K562 (cell line): ENCODE measurements at regions not wholly inside any gene's neighbourhood (a gene's known extent, or its start where the extent isn't known, plus 50 kb on each side); places are given as distances from the start of the nearest gene placed in this dataset.

Experiments used
- ATAC-seq: fragments of 200-7000 bp; cut with Tn5 transposase; 3 replicates; pipeline ENCODE4 v1.9.1; 2020; ENCODE audit warnings: moderate library complexity
- BruUV-seq: library from RNA; stranded (reverse); fragments of 400-500 nt; replicated peaks from 2 replicates; lab custom pipeline; 2021; lab: Mats Ljungman, UMichigan
- CTCF ChIA-PET: fragments of 300-600 bp; formaldehyde crosslinking; extraction: SDS; loops from one replicate; lab custom pipeline; 2021; ENCODE audit warnings: low intra/inter-chr PET ratio; lab: Yijun Ruan, JAX
- POLR2A ChIA-PET: fragments of 300-600, 350-650 bp; sonication (Branson Sonifier 250); formaldehyde crosslinking; extraction: SDS; loops from one replicate; lab custom pipeline; 2021; ENCODE audit warnings: antibody characterized with exemption, inconsistent platforms; lab: Yijun Ruan, JAX
- DNase-seq, 4 experiments: peaks; one replicate each; pipeline versions ENCODE4 v3.0.0 to v3.0.0-alpha.2; 2011 to 2018; ENCODE audit warnings: low spot score in 3 of 4, mixed read lengths in 3 of 4; ENCODE audit errors: extremely low read depth in 1 of 4
- FAIRE-seq: peaks from 2 replicates; lab custom pipeline; 2011; peaks lifted over from hg19 to GRCh38; lab: Jason Lieb, UNC
- H2AFZ ChIP-seq: 2 replicates; pipeline ENCODE4 v1.6.0; 2011; ENCODE audit warnings: low read depth, low read length, control low read depth, inconsistent platforms
- H3K27ac ChIP-seq: fragments of 200-600 bp; 3 replicates; pipeline ENCODE4 v1.8.0; 2011; ENCODE audit warnings: low read depth, mild to moderate bottlenecking, control low read depth, inconsistent platforms, low read length, moderate library complexity, mixed read lengths; ENCODE audit errors: extremely low read depth
- H3K27me3 ChIP-seq, 2 experiments: fragments of 300-600 bp in 1 of 2; 2 replicates in 1 of 2; 3 replicates in 1 of 2; pipeline versions ENCODE4 v1.6.0 to v1.8.0; 2011; ENCODE audit warnings: inconsistent platforms in 2 of 2, low read length in 2 of 2, mild to moderate bottlenecking in 1 of 2, mixed read lengths in 1 of 2, moderate library complexity in 1 of 2; ENCODE audit not compliant: control insufficient read depth in 2 of 2, insufficient read depth in 2 of 2
- H3K36me3 ChIP-seq: fragments of 300-600 bp; 3 replicates; pipeline ENCODE4 v1.8.0; 2011; ENCODE audit warnings: mild to moderate bottlenecking, low read length, inconsistent platforms; ENCODE audit not compliant: control insufficient read depth, insufficient read depth
- H3K4me1 ChIP-seq, 2 experiments: fragments of 200-600 bp in 1 of 2; replicated peaks in 1 of 2; 2 replicates in 1 of 2; 3 replicates in 1 of 2; pipeline versions ENCODE4 v1.5.1 to v1.8.0; 2011; ENCODE audit warnings: inconsistent platforms in 2 of 2, low read length in 2 of 2, mild to moderate bottlenecking in 1 of 2, mixed read lengths in 1 of 2, moderate library complexity in 1 of 2; ENCODE audit not compliant: control insufficient read depth in 2 of 2, insufficient read depth in 2 of 2
- H3K4me2 ChIP-seq: 2 replicates; pipeline ENCODE4 v1.6.1; 2011; ENCODE audit warnings: low read length, control low read depth, inconsistent platforms, mixed read lengths; ENCODE audit not compliant: insufficient read depth
- H3K4me3 ChIP-seq: fragments of 200-600 bp; sonication (generic), shearing (Covaris generic); 2 replicates; pipeline ENCODE4 v1.5.1; 2016; ENCODE audit warnings: control low read depth, inconsistent platforms
- H3K79me2 ChIP-seq: fragments of 200-600 bp; 3 replicates; pipeline ENCODE4 v1.8.0; 2011; ENCODE audit warnings: low read length, inconsistent platforms; ENCODE audit not compliant: control insufficient read depth, insufficient read depth
- H3K9ac ChIP-seq, 2 experiments: 2 replicates each; pipeline versions ENCODE4 v1.6.0 to v1.6.1; 2011; ENCODE audit warnings: low read depth in 2 of 2, low read length in 2 of 2, control low read depth in 1 of 2, inconsistent platforms in 1 of 2, mild to moderate bottlenecking in 1 of 2, mixed read lengths in 1 of 2; ENCODE audit not compliant: insufficient read depth in 1 of 2
- H3K9me1 ChIP-seq: one replicate; pipeline ENCODE4 v1.6.0; 2011; ENCODE audit warnings: inconsistent platforms, mild to moderate bottlenecking, low read length, moderate library complexity; ENCODE audit not compliant: control insufficient read depth, insufficient read depth
- H3K9me3 ChIP-seq: replicated peaks from 2 replicates; pipeline ENCODE4 v1.5.1; 2011; ENCODE audit warnings: low read depth, low read length, inconsistent platforms; ENCODE audit not compliant: control insufficient read depth, insufficient read depth
- H4K20me1 ChIP-seq: replicated peaks from 2 replicates; pipeline ENCODE4 v1.6.1; 2011; ENCODE audit warnings: low read length, inconsistent platforms, mixed read lengths; ENCODE audit not compliant: control insufficient read depth, insufficient read depth
- BRD9 ChIP-seq: fragments of 450-650 bp; IDR thresholded peaks from 2 replicates; pipeline ENCODE4 v1.6.1; 2018; ENCODE audit warnings: low read depth; ENCODE audit not compliant: partially characterized antibody
- GTF3C2 ChIP-seq: IDR thresholded peaks from 3 replicates; pipeline ENCODE4 v1.6.1; 2011; ENCODE audit warnings: borderline replicate concordance, mild to moderate bottlenecking, moderate library complexity; ENCODE audit not compliant: insufficient read length; ENCODE audit errors: extremely low read depth
- HLTF ChIP-seq: fragments of 450-650 bp; IDR thresholded peaks from 2 replicates; pipeline ENCODE4 v1.6.1; 2016
- LARP7 ChIP-seq: fragments of 450-650 bp; IDR thresholded peaks from 2 replicates; pipeline ENCODE4 v1.6.1; 2016
- MAFG ChIP-seq: fragments of 450-650 bp; conservative IDR thresholded peaks from 2 replicates; pipeline ENCODE4 v1.6.1; 2016; ENCODE audit warnings: missing genetic modification characterization, missing compliant biosample characterization
- POLR3G ChIP-seq: IDR thresholded peaks from 2 replicates; pipeline ENCODE4 v1.6.1; 2011; ENCODE audit not compliant: insufficient read length, insufficient replicate concordance; ENCODE audit errors: extremely low read depth
- SREBF2 ChIP-seq: sonication (generic); formaldehyde crosslinking; IDR thresholded peaks from 2 replicates; pipeline ENCODE4 v1.4.0; 2020; ENCODE audit warnings: mild to moderate bottlenecking, missing genetic modification reagents
- TEAD1 ChIP-seq, 2 experiments: fragments of 450-650 bp in 1 of 2; sonication (generic) in 1 of 2; formaldehyde crosslinking; IDR thresholded peaks; 2 replicates each; pipeline versions ENCODE4 v1.4.0 to v1.8.0; 2020 to 2022; ENCODE audit warnings: mild to moderate bottlenecking in 2 of 2, missing genetic modification reagents in 1 of 2
- WGBS: fragments of 100-300 bp; shearing (Covaris generic); methylation state at CpG from one replicate; pipeline ENCODE4 v1.1.6; 2016; ENCODE audit warnings: low coverage, mixed read lengths; ENCODE audit not compliant: insufficient coverage; ENCODE audit errors: missing lambda C conversion rate; 5-methylcytosine and 5-hydroxymethylcytosine counted together
- in situ Hi-C: fragments of 300-500 bp; cut with MboI; formaldehyde crosslinking; loops from 4 replicates; pipeline ENCODE4 v1.15.0; 2018; ENCODE audit warnings: inconsistent platforms, mixed read lengths
- intact Hi-C: fragments of 100-400 bp; cut with micrococcal nuclease; formaldehyde crosslinking; loops from 2 replicates; pipeline ENCODE4 v1.14.2; 2022

GRCh38 chr2:234189786-234190300 lies 139.3 kb downstream of the SPP2 start:
- intact Hi-C loops: no loop called here
- no peaks in the 10 kb centered on the region for H4K20me1 ChIP-seq
- H3K79me2 ChIP-seq: no peaks in the 10 kb centered on the region
- ChIA-PET CTCF (no interaction called here), POLR2A (no interaction called here)
- BruUV-seq: no TSS peak
- H2AFZ ChIP-seq: no peak overlapping the region
- no peaks in the 10 kb centered on the region for H3K36me3 ChIP-seq
- H3K9me3 ChIP-seq: no peaks in the 10 kb centered on the region
- H3K4me2 ChIP-seq: no peak overlapping the region
- H3K27ac ChIP-seq: no peak overlapping the region
- H3K9ac ChIP-seq: no peak overlapping the region
- no peak overlapping the region for H3K4me3 ChIP-seq
- TF ChIP-seq POLR3G (no peak), BRD9 (no peak)
- FAIRE-seq: no peak
- 5% methylated on average over 6 of the region's 6 CpGs for whole genome bisulfite sequencing
- in situ Hi-C loops: no loop called here
- H3K27me3 ChIP-seq: no peaks in the 10 kb centered on the region
- H3K4me1 ChIP-seq: no peaks in the 10 kb centered on the region
- H3K9me1 ChIP-seq: no peaks in the 10 kb centered on the region
- no peak for ATAC-seq
- DNase-seq: no peak

- CTCF ChIA-PET: no interaction called here
- Histone ChIP-seq H3K9me1 (no peaks in the 10 kb centered on the region), H3K79me2 (no peaks in the 10 kb centered on the region), H2AFZ (no peak overlapping the region), H3K27ac (no peak overlapping the region), H3K4me1 (no peaks in the 10 kb centered on the region), H3K36me3 (no peaks in the 10 kb centered on the region), H4K20me1 (no peaks in the 10 kb centered on the region), H3K4me2 (no peak overlapping the region), H3K4me3 (no peak overlapping the region), H3K9me3 (no peaks in the 10 kb centered on the region), H3K9ac (no peak overlapping the region), H3K27me3 (no peaks in the 10 kb centered on the region)
- in situ Hi-C loops (no loop called here), intact Hi-C loops (no loop called here)
- DNase-seq (no peak), ATAC-seq (no peak), FAIRE-seq (no peak)
- WGBS: 0% methylated on average over 2 of the region's 5 CpGs
- BruUV-seq: no TSS peak
- POLR2A ChIA-PET: no interaction called here
- TF ChIP-seq HLTF: no peak
- TF ChIP-seq TEAD1 (CRISPR knock-in tag; IDR thresholded peaks at IDR 0.05): no peak
- no peak for TF ChIP-seq SREBF2
- TF ChIP-seq GTF3C2: no peak
- no peak for TF ChIP-seq MAFG (tag)
- TF ChIP-seq LARP7: no peak
Measured at GRCh38 chr2:234189230-234189629, 138.7 kb downstream of the SPP2 start.
